HepG2 (cell line): ENCODE measurements at regions not wholly inside any gene's neighbourhood (a gene's known extent, or its start where the extent isn't known, plus 50 kb on each side); places are given as distances from the start of the nearest gene placed in this dataset.
A peak's percentile ranks its signal among the peaks of the same experiment; 100 is the strongest.

Source experiments
- ATAC-seq: fragments of 200-7000 bp; cut with Tn5 transposase; 3 replicates; pipeline ENCODE4 v1.9.1; 2020; ENCODE audit warnings: mild to moderate bottlenecking, moderate library complexity
- BruUV-seq: library from RNA; stranded (reverse); fragments of 400-500 nt; replicated peaks from 2 replicates; lab custom pipeline; 2021; lab: Mats Ljungman, UMichigan
- CTCF ChIA-PET: fragments of 300-600 bp; formaldehyde crosslinking; extraction: SDS; loops from one replicate; lab custom pipeline; 2021; ENCODE audit warnings: low total read pairs, inconsistent platforms, low intra/inter-chr PET ratio; lab: Yijun Ruan, JAX
- POLR2A ChIA-PET: fragments of 350-600 bp; sonication (Branson Sonifier 250); formaldehyde crosslinking; loops from one replicate; lab custom pipeline; 2020; ENCODE audit warnings: antibody characterized with exemption, inconsistent platforms; lab: Yijun Ruan, JAX
- DNase-seq: peaks from one replicate; pipeline ENCODE4 v3.0.0-alpha.2; 2015; ENCODE audit warnings: low spot score
- FAIRE-seq: peaks from 3 replicates; lab custom pipeline; 2011; peaks lifted over from hg19 to GRCh38; lab: Jason Lieb, UNC
- H2AFZ ChIP-seq: one replicate; pipeline ENCODE4 v1.6.1; 2011; ENCODE audit warnings: low read length, inconsistent platforms
- H3K27ac ChIP-seq: fragments of 300-600 bp; 3 replicates; pipeline ENCODE4 v1.8.0; 2011; ENCODE audit warnings: mixed run types, mild to moderate bottlenecking, mixed read lengths, low read length, inconsistent platforms; ENCODE audit not compliant: insufficient read depth; ENCODE audit errors: extremely low read length
- H3K27me3 ChIP-seq, 2 experiments: fragments of 200-600 bp in 1 of 2; 2 replicates in 1 of 2; 3 replicates in 1 of 2; pipeline versions ENCODE4 v1.6.0 to v1.8.0; 2011; ENCODE audit warnings: low read length in 2 of 2, mild to moderate bottlenecking in 2 of 2, moderate library complexity in 2 of 2, inconsistent platforms in 1 of 2; ENCODE audit not compliant: insufficient read depth in 2 of 2, control insufficient read depth in 1 of 2
- H3K36me3 ChIP-seq, 2 experiments: fragments of 200-600 bp in 1 of 2; replicated peaks in 1 of 2; 2 replicates in 1 of 2; 3 replicates in 1 of 2; pipeline versions ENCODE4 v1.5.1 to v1.8.0; 2011; ENCODE audit warnings: low read length in 2 of 2, inconsistent platforms in 1 of 2; ENCODE audit not compliant: insufficient read depth in 2 of 2, control insufficient read depth in 1 of 2
- H3K4me1 ChIP-seq: 2 replicates; pipeline ENCODE4 v1.5.1; 2012; ENCODE audit warnings: low read length, inconsistent platforms; ENCODE audit not compliant: insufficient read depth
- H3K4me2 ChIP-seq: 2 replicates; pipeline ENCODE4 v1.6.0; 2011; ENCODE audit warnings: low read depth, low read length, inconsistent platforms
- H3K4me3 ChIP-seq, 3 experiments: fragments of 200-600 bp in 1 of 3; sonication (generic), shearing (Covaris generic) in 1 of 3; replicated peaks in 1 of 3; 2 replicates each; pipeline ENCODE4 v1.5.1; 2011 to 2016; ENCODE audit warnings: low read length in 3 of 3, inconsistent platforms in 2 of 3, low read depth in 2 of 3, mild to moderate bottlenecking in 2 of 3, control low read depth in 1 of 3, mixed read lengths in 1 of 3; ENCODE audit not compliant: insufficient read depth in 1 of 3
- H3K79me2 ChIP-seq: one replicate; pipeline ENCODE4 v1.6.1; 2011; ENCODE audit warnings: low read length, inconsistent platforms; ENCODE audit not compliant: insufficient read depth
- H3K9ac ChIP-seq: 2 replicates; pipeline ENCODE4 v1.6.0; 2011; ENCODE audit warnings: mild to moderate bottlenecking, low read depth, low read length, inconsistent platforms; ENCODE audit not compliant: insufficient read depth
- H3K9me3 ChIP-seq: 2 replicates; pipeline ENCODE4 v1.5.1; 2012; ENCODE audit warnings: mild to moderate bottlenecking, low read length
- H4K20me1 ChIP-seq: 2 replicates; pipeline ENCODE4 v1.6.0; 2011; ENCODE audit warnings: inconsistent platforms, mild to moderate bottlenecking, low read length, moderate library complexity; ENCODE audit not compliant: insufficient read depth
- CEBPB ChIP-seq: IDR thresholded peaks from 2 replicates; pipeline ENCODE4 v1.6.1; 2011; ENCODE audit warnings: low read depth, low read length, improper control_type of control experiment, borderline replicate concordance
- PRDM10 ChIP-seq: sonication (generic); formaldehyde crosslinking; IDR thresholded peaks from 2 replicates; pipeline ENCODE4 v1.4.0; 2020; ENCODE audit warnings: low read depth, missing genetic modification reagents
- TSC22D2 ChIP-seq: sonication (generic); formaldehyde crosslinking; IDR thresholded peaks from 2 replicates; pipeline ENCODE4 v1.5.1; 2020; ENCODE audit warnings: missing genetic modification reagents, mild to moderate bottlenecking, borderline replicate concordance
- ZC3H4 ChIP-seq: sonication (generic); formaldehyde crosslinking; IDR thresholded peaks from 2 replicates; pipeline ENCODE4 v1.4.0; 2020; ENCODE audit warnings: missing genetic modification reagents, borderline replicate concordance
- ZNF136 ChIP-seq: sonication (generic); formaldehyde crosslinking; IDR thresholded peaks from 2 replicates; pipeline ENCODE4 v1.8.1; 2022; ENCODE audit warnings: low read depth, mild to moderate bottlenecking, moderate library complexity, missing genetic modification reagents
- ZNF367 ChIP-seq: sonication (generic); formaldehyde crosslinking; IDR thresholded peaks from 2 replicates; pipeline ENCODE4 v1.4.0; 2020; ENCODE audit warnings: missing genetic modification reagents, borderline replicate concordance
- ZNF792 ChIP-seq: IDR thresholded peaks from 2 replicates; pipeline ENCODE4 v1.6.1; 2016
- WGBS: methylation state at CpG from one replicate; pipeline ENCODE4 v1.1.6; 2017; ENCODE audit warnings: low lambda C conversion rate; 5-methylcytosine and 5-hydroxymethylcytosine counted together
- in situ Hi-C: cut with HindIII; loops from 2 replicates; pipeline ENCODE4 v1.10.0; 2017; ENCODE audit warnings: low pct_unique_long_range_greater_than_20kb; ENCODE audit not compliant: extremely low pct_ligation_motif_present
- intact Hi-C: fragments of 100-400 bp; cut with micrococcal nuclease; formaldehyde crosslinking; loops from one replicate; pipeline ENCODE4 v1.10.0; 2022; ENCODE audit not compliant: unreplicated experiment
- TF ChIP-seq, protein P1 (sequence below): sonication (generic); formaldehyde crosslinking; IDR thresholded peaks from 2 replicates; pipeline ENCODE4 v1.8.1; 2023; ENCODE audit warnings: mild to moderate bottlenecking, moderate library complexity, missing genetic modification reagents

GRCh38 chr1:98294127-98294526, 367.4 kb upstream of the SNX7 start:
- Histone ChIP-seq H4K20me1 (no peaks in the 10 kb centered on the region), H3K27me3 (no peaks in the 10 kb centered on the region), H3K36me3 (no peaks in the 10 kb centered on the region), H3K4me3 (no peak overlapping the region), H3K9ac (no peak overlapping the region), H3K79me2 (no peaks in the 10 kb centered on the region), H3K4me1 (no peaks in the 10 kb centered on the region), H3K4me2 (no peak overlapping the region), H3K27ac (no peak overlapping the region), H2AFZ (no peak overlapping the region), H3K9me3 (no peaks in the 10 kb centered on the region)
- CTCF ChIA-PET, result no interaction called here
- in situ Hi-C loops, result no loop called here
- FAIRE-seq (no peak), DNase-seq (no peak), ATAC-seq (no peak)
- POLR2A ChIA-PET, result no interaction called here
- peak; percentile 40; the same call in 1 of the 2 replicates for TF ChIP-seq CEBPB
- TF ChIP-seq TSC22D2 (CRISPR knock-in tag), result no peak
- 29% methylated on average over 2 of the region's 2 CpGs for WGBS
- intact Hi-C loops, result no loop called here
- no TSS peak for BruUV-seq

DNA sequence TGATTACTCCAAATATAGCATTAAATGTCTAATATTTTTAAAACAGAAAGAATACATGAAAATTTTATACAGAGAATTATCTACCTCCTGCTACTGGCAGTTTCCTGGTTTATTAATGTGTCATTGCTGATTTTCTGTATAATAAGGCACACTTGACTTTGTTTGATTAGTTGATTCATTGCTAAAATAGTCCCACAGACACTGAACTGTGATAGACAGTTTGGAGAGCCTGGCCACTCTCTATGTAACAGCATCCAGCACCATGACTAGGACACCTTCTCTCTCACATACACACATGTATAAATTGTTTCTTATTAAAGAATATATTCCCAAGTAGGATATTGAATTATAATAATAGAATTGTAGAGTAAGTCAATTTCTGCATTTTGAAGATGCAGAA, 368.5 kb upstream of the SNX7 start:
- in situ Hi-C loops, result no loop called here
- DNase-seq (no peak), ATAC-seq (no peak), FAIRE-seq (no peak)
- Histone ChIP-seq H3K9me3 (no peaks in the 10 kb centered on the region), H3K79me2 (no peaks in the 10 kb centered on the region), H3K36me3 (no peaks in the 10 kb centered on the region), H3K27me3 (no peaks in the 10 kb centered on the region), H3K4me3 (no peak overlapping the region), H2AFZ (no peak overlapping the region), H4K20me1 (no peaks in the 10 kb centered on the region), H3K4me2 (no peak overlapping the region), H3K9ac (no peak overlapping the region), H3K27ac (no peak overlapping the region), H3K4me1 (no peaks in the 10 kb centered on the region)
- intact Hi-C loops, result no loop called here
- BruUV-seq, result no TSS peak
- CTCF ChIA-PET, result no interaction called here
- no peak for TF ChIP-seq ZNF367 (CRISPR knock-in tag)
- TF ChIP-seq ZNF792 (CRISPR knock-in tag), result no peak
- TF ChIP-seq, protein P1, sequence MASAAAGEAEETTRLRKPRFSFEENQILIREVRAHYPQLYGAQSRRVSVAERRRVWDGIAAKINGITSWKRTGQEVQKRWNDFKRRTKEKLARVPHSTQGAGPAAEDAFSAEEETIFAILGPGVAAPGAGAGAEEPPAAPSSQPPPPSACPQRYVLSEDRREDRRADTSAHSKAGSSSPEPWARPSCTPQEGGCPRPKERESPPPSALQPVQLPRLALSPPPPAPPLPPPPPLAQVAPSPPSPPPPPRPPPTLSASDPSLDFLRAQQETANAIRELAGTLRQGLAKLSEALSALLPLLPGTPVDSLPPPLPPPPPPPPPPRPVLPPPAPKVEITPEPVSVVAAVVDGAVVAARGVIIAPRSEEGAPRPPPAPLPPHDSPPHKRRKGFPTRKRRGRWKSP (CRISPR knock-in tag), result no peak
- no peak for TF ChIP-seq ZC3H4 (CRISPR knock-in tag)
- TF ChIP-seq ZNF136, result no peak
- no peak for TF ChIP-seq PRDM10
- POLR2A ChIA-PET, result no interaction called here
